ENCODE measurements at regions not wholly inside any gene's neighbourhood (a gene's known extent, or its start where the extent isn't known, plus 50 kb on each side); places are given as distances from the start of the nearest gene placed in this dataset.

DNA sequence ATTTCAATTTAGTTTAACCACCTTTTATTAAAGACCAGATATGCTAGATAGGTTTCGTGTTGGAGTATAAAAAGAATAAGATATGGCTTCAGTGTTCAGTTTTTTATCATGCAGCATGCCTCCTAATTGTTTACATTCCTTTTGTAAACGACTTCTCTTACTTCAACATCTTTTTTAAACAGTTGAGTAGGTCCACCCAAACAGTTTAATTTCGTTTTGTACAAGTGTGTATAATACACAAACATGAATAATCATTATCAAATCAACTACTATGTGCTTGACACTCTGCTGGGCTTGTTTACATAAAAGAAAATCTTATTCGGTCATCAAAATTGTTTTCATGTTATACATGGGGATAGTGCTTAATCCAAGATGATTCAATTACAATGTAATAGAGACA, 906.3 kb upstream of the ADGRL4 start:
- Histone ChIP-seq H3K9me3 (no peaks in the 10 kb centered on the region), H3K4me3 (no peak overlapping the region), H3K36me3 (no peaks in the 10 kb centered on the region), H3K4me1 (replicated peaks) (no peaks in the 10 kb centered on the region), H3K27me3 (replicated peaks; ENCODE audit: insufficient read depth) (no peaks in the 10 kb centered on the region), H3K27ac (no peak overlapping the region)
- intact Hi-C loops (cut with DNase I): no loop called here
- DNase-seq (ENCODE audit: low spot score): no peak
- TF ChIP-seq POLR2AphosphoS5 (IDR thresholded peaks at IDR 0.05) (no peak), POLR2A (IDR thresholded peaks at IDR 0.05) (no peak)
- TF ChIP-seq, protein P1, sequence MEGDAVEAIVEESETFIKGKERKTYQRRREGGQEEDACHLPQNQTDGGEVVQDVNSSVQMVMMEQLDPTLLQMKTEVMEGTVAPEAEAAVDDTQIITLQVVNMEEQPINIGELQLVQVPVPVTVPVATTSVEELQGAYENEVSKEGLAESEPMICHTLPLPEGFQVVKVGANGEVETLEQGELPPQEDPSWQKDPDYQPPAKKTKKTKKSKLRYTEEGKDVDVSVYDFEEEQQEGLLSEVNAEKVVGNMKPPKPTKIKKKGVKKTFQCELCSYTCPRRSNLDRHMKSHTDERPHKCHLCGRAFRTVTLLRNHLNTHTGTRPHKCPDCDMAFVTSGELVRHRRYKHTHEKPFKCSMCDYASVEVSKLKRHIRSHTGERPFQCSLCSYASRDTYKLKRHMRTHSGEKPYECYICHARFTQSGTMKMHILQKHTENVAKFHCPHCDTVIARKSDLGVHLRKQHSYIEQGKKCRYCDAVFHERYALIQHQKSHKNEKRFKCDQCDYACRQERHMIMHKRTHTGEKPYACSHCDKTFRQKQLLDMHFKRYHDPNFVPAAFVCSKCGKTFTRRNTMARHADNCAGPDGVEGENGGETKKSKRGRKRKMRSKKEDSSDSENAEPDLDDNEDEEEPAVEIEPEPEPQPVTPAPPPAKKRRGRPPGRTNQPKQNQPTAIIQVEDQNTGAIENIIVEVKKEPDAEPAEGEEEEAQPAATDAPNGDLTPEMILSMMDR (IDR thresholded peaks at IDR 0.05): no peak
- 40% methylated on average over 4 of the region's 4 CpGs for WGBS

DNA sequence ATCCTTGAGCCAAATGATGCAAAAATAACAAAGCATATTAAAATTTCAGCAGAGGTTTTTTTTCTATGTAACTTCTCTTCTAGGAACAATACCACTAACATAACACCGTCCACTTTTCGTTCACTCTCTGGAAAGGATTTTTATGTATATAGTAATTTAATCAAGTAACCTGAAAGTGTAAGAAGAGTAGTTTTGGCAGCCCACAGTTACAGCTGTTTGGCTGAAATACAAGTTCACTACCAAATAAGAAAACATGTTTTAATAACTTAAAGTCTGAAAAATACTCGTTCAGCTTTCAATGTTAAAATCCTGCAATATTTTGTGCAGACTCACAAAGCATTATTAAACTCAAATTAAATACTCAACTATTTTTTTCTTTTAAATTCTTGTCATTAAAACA, 896.8 kb upstream of the ADGRL4 start:
- no peaks in the 10 kb centered on the region for H3K9me3 ChIP-seq
- 37% methylated on average over 3 of the region's 3 CpGs for WGBS

DNA sequence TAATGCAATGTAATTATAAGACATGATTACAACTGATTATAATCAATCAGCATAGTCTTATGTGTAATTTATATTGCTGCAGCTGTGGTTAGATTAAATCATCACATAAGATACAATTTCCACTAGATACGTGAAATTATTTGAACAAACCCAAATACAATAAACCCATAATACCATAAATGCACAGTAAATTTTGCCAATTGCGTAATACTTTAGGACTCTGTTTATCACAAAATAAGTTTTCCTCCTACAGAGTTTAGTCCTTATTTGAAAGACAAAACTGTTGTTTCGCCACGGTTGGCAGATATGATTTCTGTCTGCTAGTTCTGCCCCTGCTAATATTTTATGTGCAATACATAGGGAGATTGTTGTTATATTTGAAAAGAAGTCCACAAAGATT, 895.9 kb upstream of the ADGRL4 start:
- Histone ChIP-seq H3K36me3 (no peaks in the 10 kb centered on the region), H3K9me3 (no peaks in the 10 kb centered on the region), H3K4me1 (replicated peaks) (no peaks in the 10 kb centered on the region), H3K27me3 (replicated peaks; ENCODE audit: insufficient read depth) (no peaks in the 10 kb centered on the region), H3K4me3 (no peak overlapping the region), H3K27ac (no peak overlapping the region)
- WGBS: 81% methylated on average over 4 of the region's 4 CpGs
- no peak for DNase-seq (ENCODE audit: low spot score)
- TF ChIP-seq, protein P1 (IDR thresholded peaks at IDR 0.05): no peak
- TF ChIP-seq POLR2A (IDR thresholded peaks at IDR 0.05): no peak
- no peak for TF ChIP-seq POLR2AphosphoS5 (IDR thresholded peaks at IDR 0.05)
- intact Hi-C loops (cut with DNase I): no loop called here

More for the DNA sequence above, 896.8 kb upstream of the ADGRL4 start:
- intact Hi-C loops (cut with DNase I): no loop called here
- no peak overlapping the region for H3K27ac ChIP-seq
- no peaks in the 10 kb centered on the region for H3K27me3 ChIP-seq (replicated peaks; ENCODE audit: insufficient read depth)
- TF ChIP-seq POLR2A (IDR thresholded peaks at IDR 0.05) (no peak), POLR2AphosphoS5 (IDR thresholded peaks at IDR 0.05) (no peak)
- TF ChIP-seq, protein P1 (IDR thresholded peaks at IDR 0.05): no peak
- H3K4me1 ChIP-seq (replicated peaks): no peaks in the 10 kb centered on the region
- H3K4me3 ChIP-seq: no peak overlapping the region
- H3K36me3 ChIP-seq: no peaks in the 10 kb centered on the region
- DNase-seq (ENCODE audit: low spot score): no peak

DNA sequence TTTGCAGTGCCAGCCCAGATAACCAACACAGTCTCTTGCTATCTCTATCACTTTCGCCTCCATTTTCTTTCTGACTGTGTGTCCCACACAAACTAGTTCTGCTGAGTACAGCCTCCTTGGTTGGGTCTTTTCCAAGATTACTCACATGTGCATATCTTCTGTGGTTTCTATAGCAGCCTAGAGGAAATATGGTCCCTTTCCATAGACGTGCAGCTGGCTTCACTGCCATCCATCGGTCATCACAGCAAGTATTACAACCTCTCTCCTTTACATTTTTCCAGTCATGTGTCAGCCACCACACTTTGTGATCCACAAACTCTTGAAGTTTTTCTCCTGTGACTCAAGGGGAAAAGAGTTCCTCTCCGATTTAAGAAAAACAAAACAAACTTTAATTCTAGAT, 893.4 kb upstream of the ADGRL4 start:
- intact Hi-C loops (cut with DNase I): no loop called here
- no peaks in the 10 kb centered on the region for H3K36me3 ChIP-seq
- no peak overlapping the region for H3K27ac ChIP-seq
- WGBS: 85% methylated on average over 4 of the region's 4 CpGs
- DNase-seq (ENCODE audit: low spot score): no peak
- TF ChIP-seq POLR2AphosphoS5 (IDR thresholded peaks at IDR 0.05) (no peak), POLR2A (IDR thresholded peaks at IDR 0.05) (no peak)
- TF ChIP-seq, protein P1 (IDR thresholded peaks at IDR 0.05): no peak
- no peak overlapping the region for H3K4me3 ChIP-seq
- H3K4me1 ChIP-seq (replicated peaks): no peaks in the 10 kb centered on the region
- no peaks in the 10 kb centered on the region for H3K27me3 ChIP-seq (replicated peaks; ENCODE audit: insufficient read depth)
- no peaks in the 10 kb centered on the region for H3K9me3 ChIP-seq

DNA sequence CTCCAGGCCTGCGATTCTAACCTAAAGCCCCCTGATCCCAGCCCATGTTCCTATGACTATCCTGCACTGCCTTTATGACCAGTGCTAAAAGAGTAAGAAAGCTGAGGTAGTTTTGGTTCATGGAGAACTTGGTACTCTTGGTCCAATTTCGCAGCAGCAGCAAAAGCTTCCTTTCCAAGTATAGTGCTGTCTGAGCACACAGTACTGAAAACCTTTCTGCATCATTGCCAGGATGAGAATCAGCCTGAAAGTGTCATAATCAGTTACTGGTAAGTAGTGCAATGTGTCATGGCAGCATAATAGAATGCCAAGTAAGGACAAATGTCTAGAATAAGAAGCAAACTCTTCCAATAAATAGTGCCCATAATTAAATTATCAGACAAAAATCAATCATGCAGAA, 889.6 kb upstream of the ADGRL4 start:
- no peak overlapping the region for H3K4me3 ChIP-seq
- H3K27me3 ChIP-seq (replicated peaks; ENCODE audit: insufficient read depth): no peaks in the 10 kb centered on the region
- no peak overlapping the region for H3K27ac ChIP-seq
- 78% methylated on average over 2 of the region's 2 CpGs for WGBS
- intact Hi-C loops (cut with DNase I): no loop called here
- TF ChIP-seq POLR2AphosphoS5 (IDR thresholded peaks at IDR 0.05) (no peak), POLR2A (IDR thresholded peaks at IDR 0.05) (no peak)
- TF ChIP-seq, protein P1 (IDR thresholded peaks at IDR 0.05): no peak
- no peaks in the 10 kb centered on the region for H3K4me1 ChIP-seq (replicated peaks)
- no peaks in the 10 kb centered on the region for H3K9me3 ChIP-seq
- H3K36me3 ChIP-seq: no peaks in the 10 kb centered on the region
- no peak for DNase-seq (ENCODE audit: low spot score)

All from prostate gland (tissue), 2 donors.